Activated naive CD4-positive, alpha-beta T cell treated with anti-CD3 and anti-CD28 coated beads for 36 hours (primary cell): ENCODE measurements at regions not wholly inside any gene's neighbourhood (a gene's known extent, or its start where the extent isn't known, plus 50 kb on each side); places are given as distances from the start of the nearest gene placed in this dataset.
"Not testable (repeated sequence)": the region's sequence is repeated elsewhere in the genome, so short reads cannot be mapped to it uniquely, and the experiment has no call there.

Source experiments
- CTCF ChIA-PET: fragments of 350-600 bp; sonication (Branson Sonifier 250); formaldehyde crosslinking; loops from one replicate; lab custom pipeline; 2021; ENCODE audit warnings: antibody characterized with exemption; lab: Charles Lee
- DNase-seq: peaks from one replicate; pipeline ENCODE4 v3.0.0-alpha.2; 2020
- H3K27ac Mint-ChIP-seq: one replicate; pipeline ENCODE4 v1.8.0; 2021; ENCODE audit warnings: mild to moderate bottlenecking, mixed read lengths
- H3K27me3 Mint-ChIP-seq: one replicate; pipeline ENCODE4 v1.8.0; 2021; ENCODE audit warnings: low read depth, mixed read lengths
- H3K36me3 Mint-ChIP-seq: one replicate; pipeline ENCODE4 v1.8.0; 2021; ENCODE audit warnings: low read depth, mixed read lengths
- H3K4me1 Mint-ChIP-seq: one replicate; pipeline ENCODE4 v1.8.0; 2021; ENCODE audit warnings: low read depth, mixed read lengths
- H3K4me3 Mint-ChIP-seq: one replicate; pipeline ENCODE4 v1.8.0; 2021; ENCODE audit warnings: mild to moderate bottlenecking, moderate library complexity, mixed read lengths
- H3K9me3 Mint-ChIP-seq: one replicate; pipeline ENCODE4 v1.8.0; 2021; ENCODE audit warnings: mixed read lengths
- intact Hi-C: fragments of 100-400 bp; cut with micrococcal nuclease; formaldehyde crosslinking; loops from one replicate; pipeline ENCODE4 v1.15.1; 2023

DNA sequence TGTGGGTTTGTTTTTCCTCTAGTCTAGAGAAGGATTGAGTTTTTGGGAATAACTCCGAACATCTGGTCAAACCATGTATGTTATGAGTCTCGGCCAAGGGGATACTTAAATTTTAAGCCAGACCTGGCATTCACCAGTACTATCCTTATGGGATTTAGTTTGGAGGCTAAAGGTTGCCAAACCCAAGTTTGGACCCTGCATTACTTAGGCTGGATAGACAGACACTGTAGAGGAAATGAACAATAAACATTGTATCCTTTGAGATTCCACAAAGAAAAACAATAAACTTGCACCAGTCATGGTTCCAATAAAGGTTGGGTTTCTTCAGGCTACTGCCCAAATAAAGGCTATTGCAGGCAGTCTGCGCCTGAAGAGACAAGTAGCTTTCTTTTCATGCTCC lies 296.7 kb upstream of the MEF2C start:
- DNase-seq, result no peak
- no peak overlapping the region for H3K4me3 Mint-ChIP-seq
- no peak overlapping the region for H3K27ac Mint-ChIP-seq
- CTCF ChIA-PET, result no interaction called here
- H3K36me3 Mint-ChIP-seq, result no peaks in the 10 kb centered on the region
- intact Hi-C loops, result no loop called here
- H3K4me1 Mint-ChIP-seq, result no peaks in the 10 kb centered on the region
- H3K9me3 Mint-ChIP-seq, result no peaks in the 10 kb centered on the region
- no peaks in the 10 kb centered on the region for H3K27me3 Mint-ChIP-seq

DNA sequence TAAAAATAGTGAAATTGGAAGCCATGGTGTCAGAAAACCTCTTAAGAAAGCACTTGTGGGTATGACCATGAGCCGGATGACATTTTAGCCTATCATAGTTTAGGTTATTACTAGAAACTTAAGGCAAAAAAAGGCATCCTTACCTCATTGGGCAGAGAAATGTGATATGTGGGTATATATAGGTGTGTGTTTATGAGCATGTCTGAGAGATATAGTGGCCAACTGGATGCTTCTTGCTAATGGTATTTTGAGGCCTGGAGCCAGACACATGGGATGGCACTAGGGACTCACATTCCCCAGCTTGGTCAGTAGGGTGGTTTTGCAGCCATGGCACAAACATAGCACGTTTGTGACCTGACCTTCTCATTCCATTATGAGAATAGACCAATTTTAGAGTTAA lies 295.6 kb upstream of the MEF2C start:
- H3K4me1 Mint-ChIP-seq, result no peaks in the 10 kb centered on the region
- CTCF ChIA-PET, result interaction anchor here (0.6 kb wide), 1 partner anchor 63 kb away, joined by 3 read pairs; no protein-coding TSS in a partner anchor
- intact Hi-C loops, result no loop called here

DNA sequence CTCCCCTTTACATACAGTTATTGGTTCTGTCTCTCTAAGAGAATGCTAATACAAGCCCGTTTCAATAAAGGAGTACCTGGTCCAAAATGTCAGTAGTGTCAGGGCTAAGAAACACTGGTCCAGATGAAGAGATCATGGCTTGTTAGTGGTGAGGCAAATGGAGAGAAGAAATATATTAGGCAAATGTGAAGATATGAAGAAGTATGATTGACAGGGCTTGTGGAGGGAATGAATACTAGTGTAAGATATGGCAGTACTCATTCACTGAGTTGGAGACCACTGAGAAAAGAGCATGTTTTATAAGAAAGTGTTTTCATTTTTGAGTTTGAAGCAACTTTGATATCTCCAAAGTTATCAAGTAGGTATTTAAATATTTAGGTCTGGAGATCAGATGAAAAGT lies 290.5 kb upstream of the MEF2C start:
- Mint-ChIP-seq H3K4me1 (no peaks in the 10 kb centered on the region), H3K27me3 (no peaks in the 10 kb centered on the region), H3K4me3 (no peak overlapping the region), H3K9me3 (peaks cover 6% of the 10 kb centered on the region), H3K27ac (no peak overlapping the region), H3K36me3 (no peaks in the 10 kb centered on the region)
- no peak for DNase-seq
- CTCF ChIA-PET, result no interaction called here
- intact Hi-C loops, result no loop called here

More for the DNA sequence above, 295.6 kb upstream of the MEF2C start:
- DNase-seq, result no peak
- Mint-ChIP-seq H3K9me3 (no peaks in the 10 kb centered on the region), H3K36me3 (no peaks in the 10 kb centered on the region), H3K27ac (no peak overlapping the region), H3K27me3 (no peaks in the 10 kb centered on the region), H3K4me3 (no peak overlapping the region)

DNA sequence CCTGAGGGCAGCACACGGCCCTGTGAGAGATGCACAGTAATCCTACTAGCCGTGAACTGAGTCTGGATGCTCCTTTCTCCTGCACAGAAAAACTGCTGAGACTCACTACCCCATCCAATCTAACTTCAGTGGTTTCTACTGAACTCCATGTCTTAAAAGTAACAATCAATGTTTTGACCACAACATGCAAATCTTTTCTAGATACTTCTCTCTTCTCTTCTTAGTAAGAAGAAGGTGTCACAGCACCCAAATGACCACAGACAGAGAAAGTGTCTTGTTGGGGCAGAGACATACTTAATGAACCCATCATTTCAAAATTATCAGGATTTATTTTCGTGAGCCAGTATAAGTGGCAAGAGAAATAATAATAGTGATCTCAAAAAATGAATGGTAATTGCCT lies 285.8 kb upstream of the MEF2C start:
- intact Hi-C loops, result no loop called here
- no peaks in the 10 kb centered on the region for H3K4me1 Mint-ChIP-seq
- no peak overlapping the region for H3K27ac Mint-ChIP-seq
- no peaks in the 10 kb centered on the region for H3K27me3 Mint-ChIP-seq
- H3K36me3 Mint-ChIP-seq, result no peaks in the 10 kb centered on the region
- no peak overlapping the region for H3K4me3 Mint-ChIP-seq
- CTCF ChIA-PET, result no interaction called here
- DNase-seq, result no peak
- peaks cover 8% of the 10 kb centered on the region for H3K9me3 Mint-ChIP-seq

DNA sequence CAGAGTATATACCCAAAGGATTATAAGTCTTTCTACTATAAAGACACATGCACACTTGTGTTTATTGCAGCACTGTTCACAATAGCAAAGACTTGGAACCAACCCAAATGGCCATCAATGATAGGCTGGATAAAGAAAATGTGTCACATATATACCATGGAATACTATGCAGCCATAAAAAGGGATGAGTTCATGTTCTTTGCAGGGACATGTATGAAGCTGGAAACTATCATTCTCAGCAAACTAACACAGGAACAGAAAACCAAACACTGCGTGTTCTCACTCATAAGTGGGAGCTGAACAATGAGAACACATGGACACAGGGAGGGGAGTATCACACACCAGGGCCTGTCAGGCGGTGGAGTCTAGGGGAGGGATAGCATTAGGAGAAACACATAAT lies 281.7 kb upstream of the MEF2C start:
- DNase-seq, H3K27ac Mint-ChIP-seq, H3K4me1 Mint-ChIP-seq, H3K9me3 Mint-ChIP-seq, CTCF ChIA-PET, H3K27me3 Mint-ChIP-seq, intact Hi-C loops, H3K36me3 Mint-ChIP-seq, H3K4me3 Mint-ChIP-seq: not testable (repeated sequence)

DNA sequence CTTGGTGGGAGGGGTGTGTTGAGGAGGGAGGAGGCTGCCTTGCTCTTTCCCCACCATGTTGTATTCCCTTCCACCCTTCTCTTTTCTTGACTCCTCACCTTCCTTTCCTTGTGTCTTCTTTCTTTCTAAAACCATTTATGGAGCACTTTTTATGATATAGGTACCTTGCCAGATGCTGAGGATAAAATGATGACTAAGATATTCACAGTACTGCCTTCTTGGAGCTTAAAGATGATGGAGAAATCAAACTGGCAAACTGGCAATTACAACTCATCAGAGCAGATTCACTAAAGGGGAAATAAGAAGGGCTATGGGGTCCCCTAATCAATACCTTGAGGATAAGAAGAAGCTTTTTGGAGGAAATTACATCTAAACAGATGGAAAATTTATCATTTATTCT lies 273.2 kb upstream of the MEF2C start:
- no peak overlapping the region for H3K4me3 Mint-ChIP-seq
- H3K27me3 Mint-ChIP-seq, result no peaks in the 10 kb centered on the region
- H3K4me1 Mint-ChIP-seq, result no peaks in the 10 kb centered on the region
- peaks cover 2% of the 10 kb centered on the region for H3K9me3 Mint-ChIP-seq
- no peak overlapping the region for H3K27ac Mint-ChIP-seq
- H3K36me3 Mint-ChIP-seq, result no peaks in the 10 kb centered on the region
- CTCF ChIA-PET, result no interaction called here
- no peak for DNase-seq
- intact Hi-C loops, result no loop called here

DNA sequence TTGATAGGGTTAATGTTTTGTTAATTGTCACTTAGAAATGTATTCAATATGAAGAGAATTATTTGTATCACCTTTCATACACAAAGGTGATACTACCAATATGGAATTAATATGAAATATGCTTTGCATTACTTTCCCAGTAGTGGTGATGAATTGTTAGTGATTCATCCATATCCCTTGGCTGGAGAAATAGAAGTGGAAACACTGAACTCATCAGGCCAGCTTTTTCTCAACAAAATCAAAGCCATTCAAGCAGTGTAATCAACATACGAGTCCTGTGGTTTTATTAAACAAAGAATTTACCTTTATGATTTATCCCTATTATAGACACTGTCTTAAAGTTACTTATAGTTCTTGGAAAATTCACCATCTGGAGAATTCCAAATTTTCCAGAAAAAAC lies 264.0 kb upstream of the MEF2C start:
- Mint-ChIP-seq H3K4me1 (no peaks in the 10 kb centered on the region), H3K27me3 (no peaks in the 10 kb centered on the region), H3K36me3 (no peaks in the 10 kb centered on the region), H3K9me3 (no peaks in the 10 kb centered on the region), H3K4me3 (no peak overlapping the region), H3K27ac (no peak overlapping the region)
- CTCF ChIA-PET, result no interaction called here
- no peak for DNase-seq
- intact Hi-C loops, result no loop called here

DNA sequence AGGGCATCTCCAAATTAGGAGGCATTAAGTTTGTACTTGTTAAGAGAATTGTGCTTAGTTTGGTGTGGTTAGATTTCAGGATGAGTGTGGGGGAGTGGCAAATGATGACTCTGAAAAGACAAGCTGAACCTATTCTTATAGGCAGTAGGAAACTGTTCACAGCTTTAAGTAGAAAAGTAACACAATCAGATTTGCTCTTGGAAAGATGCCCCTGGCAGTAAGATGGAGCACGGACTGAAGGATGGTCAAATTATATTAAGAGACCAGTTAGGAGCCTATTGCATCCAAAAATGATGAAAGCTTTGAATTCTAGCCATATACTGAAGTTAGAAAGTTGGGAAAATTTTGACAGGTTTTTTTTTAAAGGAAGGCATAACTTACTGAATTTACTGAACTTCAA lies 254.2 kb upstream of the MEF2C start:
- H3K36me3 Mint-ChIP-seq, result no peaks in the 10 kb centered on the region

DNA sequence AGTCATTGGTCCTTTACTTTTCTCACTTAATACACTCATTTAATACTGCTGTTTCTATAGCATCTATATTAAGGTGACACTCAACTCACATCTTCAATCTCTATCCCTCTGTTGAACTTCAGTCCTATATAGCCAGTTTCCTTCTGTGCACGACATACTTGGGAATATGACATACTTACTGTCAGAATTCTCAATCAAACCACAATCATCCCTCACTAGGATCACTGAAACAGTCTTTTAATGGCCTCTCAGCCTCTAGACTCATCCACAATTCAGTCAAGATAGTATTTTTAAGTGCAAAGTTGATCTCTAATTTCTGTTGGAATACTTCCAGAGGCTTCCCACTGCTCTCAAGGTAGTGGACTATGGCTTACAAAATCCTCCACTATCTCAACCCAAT lies 251.0 kb upstream of the MEF2C start:
- no peaks in the 10 kb centered on the region for H3K4me1 Mint-ChIP-seq
- CTCF ChIA-PET, result no interaction called here
- H3K27ac Mint-ChIP-seq, result no peak overlapping the region
- H3K36me3 Mint-ChIP-seq, result no peaks in the 10 kb centered on the region
- no peak overlapping the region for H3K4me3 Mint-ChIP-seq
- no peaks in the 10 kb centered on the region for H3K27me3 Mint-ChIP-seq
- DNase-seq, result no peak
- H3K9me3 Mint-ChIP-seq, result peaks cover 3% of the 10 kb centered on the region
- intact Hi-C loops, result no loop called here

More for the DNA sequence above, 254.2 kb upstream of the MEF2C start:
- no peak overlapping the region for H3K4me3 Mint-ChIP-seq
- no peaks in the 10 kb centered on the region for H3K4me1 Mint-ChIP-seq
- H3K27me3 Mint-ChIP-seq, result no peaks in the 10 kb centered on the region
- no peak overlapping the region for H3K27ac Mint-ChIP-seq
- no peak for DNase-seq
- CTCF ChIA-PET, result no interaction called here
- intact Hi-C loops, result no loop called here
- peaks cover 6% of the 10 kb centered on the region for H3K9me3 Mint-ChIP-seq

DNA sequence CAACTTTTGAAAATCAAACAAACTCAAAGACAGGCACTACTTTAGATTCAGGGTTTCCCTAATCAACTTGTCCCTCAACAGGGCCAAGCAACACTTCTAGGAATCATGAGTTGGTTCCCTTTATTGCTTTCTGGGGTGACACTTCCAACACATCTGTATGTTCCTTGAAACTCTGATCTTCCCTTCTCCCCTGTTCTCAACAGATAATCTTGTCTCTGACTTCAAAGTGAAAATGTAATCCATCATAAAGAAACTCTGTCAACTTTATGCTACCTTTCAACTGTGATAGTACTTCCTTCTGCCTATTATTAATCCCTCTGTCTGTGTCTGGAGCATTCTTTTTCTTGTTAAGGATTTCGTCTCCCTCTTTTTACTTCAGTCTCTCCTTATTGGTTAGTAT lies 250.1 kb upstream of the MEF2C start:
- intact Hi-C loops, result no loop called here
- Mint-ChIP-seq H3K27me3 (no peaks in the 10 kb centered on the region), H3K9me3 (peaks cover 3% of the 10 kb centered on the region), H3K4me1 (no peaks in the 10 kb centered on the region), H3K27ac (no peak overlapping the region), H3K4me3 (no peak overlapping the region), H3K36me3 (no peaks in the 10 kb centered on the region)
- no peak for DNase-seq
- CTCF ChIA-PET, result no interaction called here

DNA sequence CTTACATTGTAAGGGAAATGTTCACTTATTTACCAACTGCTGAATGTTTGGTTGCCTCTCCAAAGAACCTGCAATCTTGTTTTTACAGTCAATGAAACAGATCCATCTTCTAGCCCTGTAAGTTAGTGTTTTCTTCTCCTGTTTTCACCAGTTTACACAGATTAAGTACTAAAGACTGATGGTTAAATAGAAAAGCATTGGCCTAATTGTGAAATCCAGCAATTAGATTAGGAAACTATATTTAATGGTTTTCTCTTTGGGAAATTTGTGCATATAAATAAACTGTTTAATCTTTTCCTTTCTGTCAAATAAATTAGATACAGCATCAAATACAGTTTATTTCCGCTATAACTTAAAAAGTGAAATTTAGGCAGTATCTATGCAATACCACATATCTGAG lies 247.9 kb upstream of the MEF2C start:
- Mint-ChIP-seq H3K4me3 (no peak overlapping the region), H3K4me1 (no peaks in the 10 kb centered on the region), H3K27ac (no peak overlapping the region), H3K36me3 (no peaks in the 10 kb centered on the region), H3K9me3 (no peaks in the 10 kb centered on the region), H3K27me3 (no peaks in the 10 kb centered on the region)
- intact Hi-C loops, result no loop called here
- DNase-seq, result no peak
- CTCF ChIA-PET, result no interaction called here

DNA sequence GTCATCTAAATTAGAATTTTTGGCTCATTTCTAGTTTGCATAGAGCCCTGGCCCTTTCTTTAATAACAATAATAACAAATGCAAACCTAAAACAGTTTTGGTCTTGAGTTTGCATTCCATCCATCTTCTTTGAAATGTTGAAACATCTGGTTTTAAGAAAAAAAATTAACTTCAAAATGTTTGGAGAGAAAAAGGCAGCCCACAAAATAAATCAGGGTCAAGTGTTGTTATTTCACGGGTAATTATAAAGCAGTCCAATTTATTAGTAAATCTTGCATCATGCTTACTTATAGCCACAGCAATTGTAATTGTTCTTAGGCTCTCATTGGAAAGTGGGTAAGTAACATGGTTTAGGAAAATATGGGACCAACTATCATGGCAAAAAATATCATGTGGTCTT lies 247.0 kb upstream of the MEF2C start:
- intact Hi-C loops, result no loop called here
- DNase-seq, result no peak
- CTCF ChIA-PET, result no interaction called here
- no peak overlapping the region for H3K27ac Mint-ChIP-seq
- H3K4me3 Mint-ChIP-seq, result no peak overlapping the region
- H3K9me3 Mint-ChIP-seq, result no peaks in the 10 kb centered on the region
- H3K27me3 Mint-ChIP-seq, result no peaks in the 10 kb centered on the region
- H3K36me3 Mint-ChIP-seq, result no peaks in the 10 kb centered on the region
- no peaks in the 10 kb centered on the region for H3K4me1 Mint-ChIP-seq

DNA sequence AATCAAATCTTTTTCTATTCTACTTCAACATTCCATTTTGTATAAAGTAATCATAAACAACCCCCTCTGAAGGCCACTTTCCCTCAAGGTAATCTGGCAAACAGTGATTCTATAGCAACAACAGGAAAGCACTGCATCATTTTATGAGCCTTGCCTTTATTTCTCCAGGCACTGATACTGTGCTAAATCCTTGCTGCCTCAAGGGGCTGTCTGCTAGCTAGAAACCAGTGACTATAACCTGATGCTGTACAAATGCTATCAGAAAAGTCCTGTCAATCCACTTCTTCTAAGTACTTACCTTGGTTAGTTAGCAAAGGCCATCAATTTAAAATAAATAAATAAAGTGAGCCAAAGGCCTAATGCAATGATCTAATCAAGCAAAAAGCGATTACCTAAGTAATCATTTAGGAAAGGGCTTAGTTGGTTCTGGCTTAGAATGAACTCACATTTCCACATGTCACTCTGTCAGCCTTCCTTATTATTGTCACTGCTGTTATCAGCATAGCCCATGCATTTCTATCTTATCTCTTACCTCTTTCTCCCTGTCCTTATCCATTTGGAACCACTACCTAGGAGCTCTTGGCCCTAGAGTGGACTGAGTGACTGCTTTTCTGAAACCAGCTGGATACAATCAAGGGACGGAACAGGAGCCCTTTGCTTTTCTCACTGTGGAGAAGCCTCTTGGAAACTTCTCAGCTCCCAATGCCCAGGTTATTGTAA lies 246.1 kb upstream of the MEF2C start:
- CTCF ChIA-PET, result no interaction called here
- no peak overlapping the region for H3K4me3 Mint-ChIP-seq
- H3K9me3 Mint-ChIP-seq, result no peaks in the 10 kb centered on the region
- H3K27ac Mint-ChIP-seq, result no peak overlapping the region
- H3K27me3 Mint-ChIP-seq, result no peaks in the 10 kb centered on the region
- H3K36me3 Mint-ChIP-seq, result no peaks in the 10 kb centered on the region
- intact Hi-C loops, result no loop called here
- H3K4me1 Mint-ChIP-seq, result no peaks in the 10 kb centered on the region
- no peak for DNase-seq
